H1 (cell line): ENCODE measurements at regions not wholly inside any gene's neighbourhood (a gene's known extent, or its start where the extent isn't known, plus 50 kb on each side); places are given as distances from the start of the nearest gene placed in this dataset.

ENCODE experiments used
- CBX5 ChIP-seq: fragments of 300-800, 300-1000 bp; sonication (generic); IDR thresholded peaks from 2 replicates; pipeline ENCODE4 v1.7.1; 2016; ENCODE audit warnings: antibody characterized with exemption, low read length, low read depth
- CHD7 ChIP-seq: fragments of 300-600 bp; sonication (generic); IDR thresholded peaks from 2 replicates; pipeline ENCODE4 v1.7.1; 2012; ENCODE audit warnings: low read length, moderate library complexity, mild to moderate bottlenecking, inconsistent platforms; ENCODE audit not compliant: insufficient replicate concordance
- CTBP2 ChIP-seq: IDR thresholded peaks from 2 replicates; pipeline ENCODE4 v1.7.0; 2011; ENCODE audit warnings: borderline replicate concordance, mild to moderate bottlenecking, moderate library complexity, mixed read lengths, low read length; ENCODE audit not compliant: insufficient read depth, insufficient read length
- GTF2F1 ChIP-seq: IDR thresholded peaks from 2 replicates; pipeline ENCODE4 v1.6.1; 2012; ENCODE audit warnings: low read depth, low read length, improper control_type of control experiment, borderline replicate concordance
- KDM5A ChIP-seq: fragments of 200-600 bp; IDR thresholded peaks from 2 replicates; pipeline ENCODE4 v1.7.1; 2012; ENCODE audit warnings: mild to moderate bottlenecking, low read length, inconsistent platforms, mixed read lengths
- PHF8 ChIP-seq: fragments of 200-600 bp; sonication (generic); conservative IDR thresholded peaks from 2 replicates; pipeline ENCODE4 v1.7.1; 2012; ENCODE audit warnings: low read depth, mild to moderate bottlenecking, inconsistent platforms, low read length, moderate library complexity
- POU5F1 ChIP-seq: IDR thresholded peaks from 2 replicates; pipeline ENCODE4 v1.6.1; 2011; ENCODE audit warnings: low read depth, mild to moderate bottlenecking, low read length, moderate library complexity
- RBBP5 ChIP-seq: IDR thresholded peaks from 2 replicates; pipeline ENCODE4 v1.7.1; 2012; ENCODE audit warnings: low read depth, mild to moderate bottlenecking, inconsistent platforms, low read length, moderate library complexity, borderline replicate concordance
- SRF ChIP-seq: IDR thresholded peaks from 2 replicates; pipeline ENCODE4 v1.6.1; 2011; ENCODE audit warnings: mild to moderate bottlenecking, low read depth, low read length, moderate library complexity

DNA sequence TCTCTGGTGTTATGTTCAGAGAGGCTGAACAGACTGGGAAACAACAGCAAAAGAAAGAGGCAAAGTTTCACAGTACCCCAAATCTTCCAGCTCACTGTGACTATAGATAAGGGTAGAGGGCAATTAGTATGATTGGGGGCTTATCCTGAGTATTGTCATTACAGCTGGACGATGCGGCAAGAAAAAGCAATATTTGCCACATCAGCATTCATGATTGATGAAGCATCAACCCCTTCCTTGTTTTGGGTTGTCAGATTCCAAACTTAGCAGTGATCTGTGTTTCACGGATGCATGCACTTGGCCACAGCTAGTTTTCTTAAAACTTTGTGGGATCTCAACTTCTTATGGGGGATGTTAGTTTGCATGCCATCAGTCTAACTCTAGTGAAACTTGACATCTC, 348.8 kb upstream of the SLITRK5 start (continued):
- TF ChIP-seq CHD7 (no peak), SRF (no peak), PHF8 (no peak), RBBP5 (no peak), GTF2F1 (no peak), CTBP2 (no peak), POU5F1 (no peak), CBX5 (no peak), KDM5A (no peak)
